H1 (cell line): ENCODE measurements at regions not wholly inside any gene's neighbourhood (a gene's known extent, or its start where the extent isn't known, plus 50 kb on each side); places are given as distances from the start of the nearest gene placed in this dataset.

Experiments used
- CTCF ChIA-PET: fragments of 300-600 bp; sonication (Branson Sonifier 250); formaldehyde crosslinking; loops from one replicate; lab custom pipeline; 2021; ENCODE audit not compliant: partially characterized antibody; lab: Charles Lee
- POLR2A ChIA-PET: fragments of 300-600 bp; sonication (Branson Sonifier 250); formaldehyde crosslinking; loops from one replicate; lab custom pipeline; 2021; ENCODE audit warnings: inconsistent platforms; ENCODE audit not compliant: partially characterized antibody; lab: Charles Lee
- DNase-seq, 2 experiments: peaks; one replicate each; pipeline versions ENCODE4 v3.0.0 to v3.0.0-alpha.2; 2010 to 2022; ENCODE audit warnings: low spot score in 2 of 2, low read depth in 1 of 2, mixed read lengths in 1 of 2
- FAIRE-seq: peaks from 2 replicates; lab custom pipeline; 2011; peaks lifted over from hg19 to GRCh38; lab: Jason Lieb, UNC
- H2AFZ ChIP-seq: 2 replicates; pipeline ENCODE4 v1.8.1; 2012; ENCODE audit warnings: low read length, inconsistent platforms
- H2AK5ac ChIP-seq: 2 replicates; pipeline ENCODE4 v1.6.1; 2013; ENCODE audit warnings: low read depth, low read length
- H2BK120ac ChIP-seq: replicated peaks from 2 replicates; pipeline ENCODE3; 2013; ENCODE audit warnings: low read depth, low read length, inconsistent platforms
- H2BK12ac ChIP-seq: 2 replicates; pipeline ENCODE4 v1.6.1; 2013; ENCODE audit warnings: low read depth, low read length
- H2BK15ac ChIP-seq: 2 replicates; pipeline ENCODE4 v1.6.1; 2013; ENCODE audit warnings: low read length
- H2BK20ac ChIP-seq: 2 replicates; pipeline ENCODE4 v1.6.1; 2013; ENCODE audit warnings: low read length
- H2BK5ac ChIP-seq: 2 replicates; pipeline ENCODE4 v1.6.1; 2013; ENCODE audit warnings: low read depth, low read length
- H3K14ac ChIP-seq: 2 replicates; pipeline ENCODE4 v1.6.1; 2013; ENCODE audit warnings: inconsistent platforms; ENCODE audit not compliant: insufficient read length
- H3K18ac ChIP-seq: 2 replicates; pipeline ENCODE4 v1.6.1; 2013; ENCODE audit warnings: low read length; ENCODE audit errors: extremely low read depth
- H3K23ac ChIP-seq: 2 replicates; pipeline ENCODE4 v1.6.1; 2013; ENCODE audit warnings: inconsistent platforms; ENCODE audit not compliant: insufficient read length
- H3K23me2 ChIP-seq: 2 replicates; pipeline ENCODE4 v1.6.1; 2013; ENCODE audit warnings: low read depth, low read length
- H3K27ac ChIP-seq: 2 replicates; pipeline ENCODE4 v1.6.1; 2011; ENCODE audit warnings: low read depth, low read length, inconsistent platforms
- H3K27me3 ChIP-seq, 4 experiments: replicated peaks in 1 of 4; 1 replicate in 1 of 4; 2 replicates in 3 of 4; pipeline versions ENCODE4 v1.6.1 to v1.8.1; 2011 to 2013; ENCODE audit warnings: low read length in 3 of 4, mild to moderate bottlenecking in 3 of 4, inconsistent platforms in 2 of 4, mixed read lengths in 2 of 4, moderate library complexity in 1 of 4; ENCODE audit not compliant: control insufficient read depth in 3 of 4, insufficient read depth in 3 of 4; ENCODE audit errors: extremely low read depth in 1 of 4
- H3K36me3 ChIP-seq, 4 experiments: 2 replicates each; pipeline versions ENCODE4 v1.6.1 to v1.8.1; 2011 to 2013; ENCODE audit warnings: mild to moderate bottlenecking in 4 of 4, low read length in 3 of 4, moderate library complexity in 2 of 4, control low read depth in 1 of 4, inconsistent platforms in 1 of 4; ENCODE audit not compliant: insufficient read depth in 4 of 4, control insufficient read depth in 2 of 4
- H3K4ac ChIP-seq: replicated peaks from 2 replicates; pipeline ENCODE3; 2013; ENCODE audit warnings: low read length, low read depth, mixed read lengths, inconsistent platforms; ENCODE audit not compliant: insufficient read length
- H3K4me1 ChIP-seq, 4 experiments: replicated peaks in 1 of 4; 1 replicate in 1 of 4; 2 replicates in 3 of 4; pipeline versions ENCODE4 v1.6.1 to v1.8.1; 2011 to 2013; ENCODE audit warnings: low read length in 3 of 4, inconsistent platforms in 2 of 4, mixed read lengths in 1 of 4; ENCODE audit not compliant: insufficient read depth in 4 of 4, control insufficient read depth in 3 of 4
- H3K4me2 ChIP-seq, 2 experiments: 2 replicates each; pipeline versions ENCODE4 v1.6.1 to v1.8.1; 2011 to 2013; ENCODE audit warnings: low read depth in 2 of 2, low read length in 2 of 2, control low read depth in 1 of 2, inconsistent platforms in 1 of 2, mild to moderate bottlenecking in 1 of 2; ENCODE audit not compliant: insufficient read depth in 1 of 2
- H3K4me3 ChIP-seq, 4 experiments: fragments of 200-600, 300-600 bp in 1 of 4; sonication (generic), shearing (Covaris generic), sonication (Bioruptor Twin) in 1 of 4; 2 replicates each; pipeline versions ENCODE4 v1.5.1 to v1.8.1; 2011 to 2016; ENCODE audit warnings: low read length in 4 of 4, low read depth in 3 of 4, control low read depth in 2 of 4, inconsistent platforms in 2 of 4, mild to moderate bottlenecking in 2 of 4, mixed read lengths in 1 of 4, moderate library complexity in 1 of 4; ENCODE audit not compliant: insufficient read depth in 2 of 4; ENCODE audit errors: extremely low read depth in 1 of 4
- H3K56ac ChIP-seq: replicated peaks from 2 replicates; pipeline ENCODE3; 2013; ENCODE audit warnings: low read depth, mild to moderate bottlenecking, mixed read lengths, low read length, inconsistent platforms; ENCODE audit not compliant: insufficient read length
- H3K79me1 ChIP-seq: 2 replicates; pipeline ENCODE4 v1.6.1; 2013; ENCODE audit warnings: low read depth, low read length, control low read depth
- H3K79me2 ChIP-seq, 2 experiments: 2 replicates each; pipeline versions ENCODE4 v1.6.1 to v1.8.1; 2012 to 2013; ENCODE audit warnings: low read length in 2 of 2, mild to moderate bottlenecking in 2 of 2, inconsistent platforms in 1 of 2; ENCODE audit not compliant: insufficient read depth in 2 of 2, control insufficient read depth in 1 of 2
- H3K9ac ChIP-seq, 4 experiments: replicated peaks in 1 of 4; 1 replicate in 1 of 4; 2 replicates in 3 of 4; pipeline versions ENCODE4 v1.6.1 to v1.8.1; 2011 to 2013; ENCODE audit warnings: low read depth in 3 of 4, low read length in 3 of 4, control low read depth in 2 of 4, mild to moderate bottlenecking in 2 of 4, moderate library complexity in 2 of 4, inconsistent platforms in 1 of 4; ENCODE audit errors: extremely low read depth in 1 of 4
- H3K9me3 ChIP-seq, 2 experiments: 2 replicates each; pipeline versions ENCODE4 v1.6.1 to v1.8.1; 2012 to 2013; ENCODE audit warnings: mild to moderate bottlenecking in 2 of 2, moderate library complexity in 2 of 2, control low read depth in 1 of 2, inconsistent platforms in 1 of 2, low read depth in 1 of 2, low read length in 1 of 2, mixed read lengths in 1 of 2; ENCODE audit not compliant: insufficient read depth in 2 of 2
- H4K20me1 ChIP-seq, 2 experiments: replicated peaks in 1 of 2; 2 replicates each; pipeline versions ENCODE3 to v1.8.1; 2011 to 2013; ENCODE audit warnings: inconsistent platforms in 2 of 2, low read length in 2 of 2, mild to moderate bottlenecking in 1 of 2; ENCODE audit not compliant: insufficient read depth in 2 of 2, control insufficient read depth in 1 of 2
- H4K5ac ChIP-seq: 2 replicates; pipeline ENCODE4 v1.6.1; 2013; ENCODE audit warnings: low read length, low read depth, mixed read lengths, inconsistent platforms; ENCODE audit not compliant: insufficient read length
- H4K8ac ChIP-seq: 2 replicates; pipeline ENCODE4 v1.8.0; 2013; ENCODE audit warnings: mild to moderate bottlenecking, moderate library complexity, low read length, inconsistent platforms; ENCODE audit not compliant: insufficient read depth; ENCODE audit errors: extremely low read depth
- H4K91ac ChIP-seq: replicated peaks from 2 replicates; pipeline ENCODE3; 2013; ENCODE audit warnings: low read length, mixed read lengths, inconsistent platforms; ENCODE audit not compliant: insufficient read length
- CHD7 ChIP-seq: fragments of 300-600 bp; sonication (generic); IDR thresholded peaks from 2 replicates; pipeline ENCODE4 v1.7.1; 2012; ENCODE audit warnings: low read length, moderate library complexity, mild to moderate bottlenecking, inconsistent platforms; ENCODE audit not compliant: insufficient replicate concordance
- WGBS, 2 experiments: shearing (Covaris generic) in 1 of 2; methylation state at CpG; one replicate each; pipeline versions ENCODE4 v1.1.6 to v1.1.7; 2013 to 2015; ENCODE audit warnings: low lambda C conversion rate in 2 of 2, mixed read lengths in 2 of 2, inconsistent platforms in 1 of 2, low coverage in 1 of 2, missing lambda C conversion rate in 1 of 2; ENCODE audit not compliant: insufficient replicate concordance in 2 of 2, insufficient coverage in 1 of 2, insufficient read length in 1 of 2; ENCODE audit errors: extremely low coverage in 1 of 2, missing lambda C conversion rate in 1 of 2; 5-methylcytosine and 5-hydroxymethylcytosine counted together

GRCh38 chr10:125262920-125263319, 102.6 kb upstream of the CTBP2 start:
- 90% methylated on average over 6 of the region's 6 CpGs; no CpG with 5 or more reads in 1 of the 2 experiments for WGBS, 2 experiments
- no peak overlapping the region for H2BK15ac ChIP-seq
- no peak overlapping the region for H2BK12ac ChIP-seq
- no peaks in the 10 kb centered on the region for H3K23me2 ChIP-seq
- no peak overlapping the region for H2AK5ac ChIP-seq
- H2BK20ac ChIP-seq, result no peak overlapping the region
- H3K14ac ChIP-seq, result no peak overlapping the region
- no peak overlapping the region for H3K23ac ChIP-seq
- CTCF ChIA-PET, result no interaction called here
- H4K5ac ChIP-seq, result no peak overlapping the region
- H4K91ac ChIP-seq, result no peak overlapping the region
- no peaks in the 10 kb centered on the region for H4K20me1 ChIP-seq
- H4K8ac ChIP-seq, result no peak overlapping the region
- H3K4me1 ChIP-seq, result peaks cover 0 to 2% (median 0%) of the 10 kb centered on the region in 4 experiments; a peak in 2 of 7 replicates
- no peak overlapping the region for H2AFZ ChIP-seq
- no peaks in the 10 kb centered on the region for H3K79me1 ChIP-seq
- no peaks in the 10 kb centered on the region for H3K9me3 ChIP-seq
- H3K79me2 ChIP-seq, result no peaks in the 10 kb centered on the region
- POLR2A ChIA-PET, result no interaction called here
- no peak overlapping the region for H3K9ac ChIP-seq
- no peak overlapping the region for H3K4me3 ChIP-seq
- FAIRE-seq (no peak), DNase-seq (no peak)
- no peak overlapping the region for H3K18ac ChIP-seq
- no peaks in the 10 kb centered on the region for H3K36me3 ChIP-seq
- H3K27ac ChIP-seq, result no peak overlapping the region
- H3K4me2 ChIP-seq, result no peak overlapping the region
- no peak overlapping the region for H3K4ac ChIP-seq
- H2BK5ac ChIP-seq, result no peak overlapping the region
- no peaks in the 10 kb centered on the region for H3K27me3 ChIP-seq
- no peak overlapping the region for H3K56ac ChIP-seq
- no peak overlapping the region for H2BK120ac ChIP-seq
- no peak for TF ChIP-seq CHD7
